Mesothelial cell of epicardium (in vitro differentiated cells): ENCODE measurements at regions not wholly inside any gene's neighbourhood (a gene's known extent, or its start where the extent isn't known, plus 50 kb on each side); places are given as distances from the start of the nearest gene placed in this dataset.

ENCODE experiments used
- DNase-seq, 2 experiments: peaks; one replicate each; pipeline ENCODE4 v3.0.0; 2021; ENCODE audit warnings: low spot score in 2 of 2; ENCODE audit not compliant: unreplicated experiment in 2 of 2
- H3K27ac Mint-ChIP-seq: 2 replicates; pipeline ENCODE4 v1.8.0; 2021; ENCODE audit warnings: mixed read lengths
- H3K27me3 Mint-ChIP-seq: 2 replicates; pipeline ENCODE4 v1.8.0; 2021; ENCODE audit warnings: low read depth, mixed read lengths
- H3K36me3 Mint-ChIP-seq: 2 replicates; pipeline ENCODE4 v1.8.0; 2021; ENCODE audit warnings: mixed read lengths
- H3K4me1 Mint-ChIP-seq: 2 replicates; pipeline ENCODE4 v1.8.0; 2021; ENCODE audit warnings: mixed read lengths
- H3K4me3 Mint-ChIP-seq: 2 replicates; pipeline ENCODE4 v1.8.0; 2021; ENCODE audit warnings: mild to moderate bottlenecking, moderate library complexity, mixed read lengths
- H3K9me3 Mint-ChIP-seq: 2 replicates; pipeline ENCODE4 v1.8.0; 2021; ENCODE audit warnings: mixed read lengths
- TF ChIP-seq, protein P1 (sequence below): fragments of 200-600 bp; sonication (generic); IDR thresholded peaks from one replicate; pipeline ENCODE4 v1.5.0; 2021; ENCODE audit warnings: antibody characterized with exemption; ENCODE audit not compliant: unreplicated experiment

DNA sequence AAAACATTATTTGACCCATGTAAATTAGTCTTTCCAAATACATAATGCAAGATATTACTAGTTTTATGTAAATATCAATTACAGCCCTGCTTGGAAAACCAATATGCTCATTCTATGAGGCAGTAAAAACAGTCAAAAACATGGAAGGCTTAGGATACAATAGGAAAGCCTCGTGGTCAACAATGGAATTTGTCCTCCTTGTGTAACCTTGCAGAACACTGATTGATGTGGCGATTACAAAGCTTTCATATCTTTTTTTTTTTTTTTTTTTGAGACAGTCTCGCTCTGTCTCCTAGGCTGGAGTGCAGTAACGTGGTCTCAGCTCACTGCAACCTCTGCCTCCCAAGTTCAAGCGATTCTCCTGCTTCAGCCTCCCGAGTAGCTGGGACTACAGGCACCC lies 157.3 kb upstream of the BET1 start:
- no peaks in the 10 kb centered on the region for H3K27me3 Mint-ChIP-seq
- DNase-seq = no peak
- H3K4me3 Mint-ChIP-seq = no peak overlapping the region
- no peak overlapping the region for H3K27ac Mint-ChIP-seq
- H3K36me3 Mint-ChIP-seq = no peaks in the 10 kb centered on the region
- no peaks in the 10 kb centered on the region for H3K4me1 Mint-ChIP-seq
- TF ChIP-seq, protein P1, sequence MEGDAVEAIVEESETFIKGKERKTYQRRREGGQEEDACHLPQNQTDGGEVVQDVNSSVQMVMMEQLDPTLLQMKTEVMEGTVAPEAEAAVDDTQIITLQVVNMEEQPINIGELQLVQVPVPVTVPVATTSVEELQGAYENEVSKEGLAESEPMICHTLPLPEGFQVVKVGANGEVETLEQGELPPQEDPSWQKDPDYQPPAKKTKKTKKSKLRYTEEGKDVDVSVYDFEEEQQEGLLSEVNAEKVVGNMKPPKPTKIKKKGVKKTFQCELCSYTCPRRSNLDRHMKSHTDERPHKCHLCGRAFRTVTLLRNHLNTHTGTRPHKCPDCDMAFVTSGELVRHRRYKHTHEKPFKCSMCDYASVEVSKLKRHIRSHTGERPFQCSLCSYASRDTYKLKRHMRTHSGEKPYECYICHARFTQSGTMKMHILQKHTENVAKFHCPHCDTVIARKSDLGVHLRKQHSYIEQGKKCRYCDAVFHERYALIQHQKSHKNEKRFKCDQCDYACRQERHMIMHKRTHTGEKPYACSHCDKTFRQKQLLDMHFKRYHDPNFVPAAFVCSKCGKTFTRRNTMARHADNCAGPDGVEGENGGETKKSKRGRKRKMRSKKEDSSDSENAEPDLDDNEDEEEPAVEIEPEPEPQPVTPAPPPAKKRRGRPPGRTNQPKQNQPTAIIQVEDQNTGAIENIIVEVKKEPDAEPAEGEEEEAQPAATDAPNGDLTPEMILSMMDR = no peak
- peaks cover 12% of the 10 kb centered on the region for H3K9me3 Mint-ChIP-seq

DNA sequence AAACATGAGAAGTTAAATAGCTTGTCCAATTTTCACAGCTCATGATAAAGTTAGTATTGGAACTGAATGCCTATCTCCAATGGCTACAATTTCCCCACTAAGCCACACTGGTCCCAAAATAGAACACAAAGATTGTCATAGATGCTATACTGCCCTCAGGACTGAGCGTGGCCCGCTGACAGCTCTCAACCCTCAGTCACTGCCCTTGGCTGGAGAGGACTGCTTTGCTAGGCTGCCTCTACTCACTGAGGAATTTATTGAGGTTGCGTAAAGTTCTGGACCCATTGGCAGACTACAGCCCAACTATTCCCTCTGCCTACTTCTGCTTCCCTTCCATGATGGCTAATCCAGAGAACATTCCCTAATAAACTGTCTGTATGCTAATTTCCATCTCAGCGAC lies 165.5 kb upstream of the BET1 start:
- TF ChIP-seq, protein P1 = no peak
- Mint-ChIP-seq H3K36me3 (no peaks in the 10 kb centered on the region), H3K4me3 (no peak overlapping the region), H3K27ac (no peak overlapping the region), H3K27me3 (no peaks in the 10 kb centered on the region), H3K9me3 (peaks cover 12% of the 10 kb centered on the region), H3K4me1 (no peaks in the 10 kb centered on the region)
- no peak for DNase-seq

DNA sequence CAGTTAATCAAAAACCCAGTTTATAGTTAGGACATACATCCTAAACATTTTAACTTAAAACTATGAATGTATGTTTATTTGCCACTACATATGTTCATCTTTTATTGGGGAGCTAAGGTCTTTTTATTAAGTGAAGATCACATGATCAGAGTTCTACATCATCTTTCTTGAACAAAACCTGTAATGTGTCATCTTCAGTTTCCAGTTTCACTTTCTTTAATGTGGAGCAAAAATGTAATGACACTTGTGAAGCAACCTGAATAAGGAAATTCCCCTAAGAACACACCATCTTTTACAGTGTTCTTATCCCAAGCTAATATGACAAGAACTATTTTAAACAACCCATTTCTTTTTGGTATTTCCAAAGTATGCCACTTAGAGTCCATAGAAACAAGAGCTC lies 166.7 kb upstream of the BET1 start:
- no peaks in the 10 kb centered on the region for H3K4me1 Mint-ChIP-seq
- no peak overlapping the region for H3K4me3 Mint-ChIP-seq
- no peak overlapping the region for H3K27ac Mint-ChIP-seq
- no peaks in the 10 kb centered on the region for H3K27me3 Mint-ChIP-seq
- peaks cover 5% of the 10 kb centered on the region for H3K9me3 Mint-ChIP-seq
- no peak for DNase-seq
- no peaks in the 10 kb centered on the region for H3K36me3 Mint-ChIP-seq
- TF ChIP-seq, protein P1 = no peak

DNA sequence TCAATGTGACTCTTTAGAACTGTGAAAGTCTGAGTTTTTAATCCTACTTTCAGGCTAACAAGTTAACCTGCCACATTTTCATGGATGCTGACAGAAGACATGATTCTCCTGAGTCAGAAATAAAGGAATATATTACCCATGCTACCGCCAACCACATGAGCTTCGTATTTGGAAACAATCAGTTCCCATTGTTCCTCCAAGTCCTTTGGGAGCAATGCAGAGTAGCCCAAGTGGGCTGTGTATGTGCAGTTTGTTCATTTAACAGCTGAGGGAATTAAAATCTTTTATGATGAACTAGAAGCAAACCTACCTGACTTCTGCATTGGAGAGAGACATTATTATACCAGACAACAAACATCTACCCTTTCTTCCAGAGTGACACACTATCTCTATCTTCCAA lies 169.3 kb upstream of the BET1 start:
- Mint-ChIP-seq H3K4me1 (peaks cover 5% of the 10 kb centered on the region), H3K27me3 (no peaks in the 10 kb centered on the region), H3K4me3 (no peak overlapping the region), H3K27ac (no peak overlapping the region), H3K36me3 (no peaks in the 10 kb centered on the region), H3K9me3 (no peaks in the 10 kb centered on the region)
- no peak for DNase-seq
- TF ChIP-seq, protein P1 = no peak

DNA sequence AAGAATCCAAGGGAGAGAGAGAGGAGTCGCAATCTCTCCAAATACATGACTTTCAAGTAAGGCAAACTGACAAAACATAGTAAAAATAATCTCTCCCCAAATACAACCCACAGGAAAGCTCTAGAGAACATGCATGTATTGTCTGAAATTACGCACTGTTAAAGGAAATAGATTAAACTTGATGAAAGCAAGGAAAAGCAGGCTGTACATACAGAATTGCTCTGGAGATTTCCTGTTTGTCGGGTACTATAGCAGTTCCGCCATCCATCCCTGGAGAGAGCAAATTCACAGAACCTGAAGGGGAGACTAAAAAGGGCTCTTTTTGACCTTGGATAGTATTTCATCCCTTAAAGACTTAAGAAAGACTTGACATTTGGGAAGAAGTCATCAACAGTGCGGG lies 170.2 kb upstream of the BET1 start:
- Mint-ChIP-seq H3K36me3 (no peaks in the 10 kb centered on the region), H3K4me3 (no peak overlapping the region), H3K27me3 (no peaks in the 10 kb centered on the region), H3K9me3 (peaks cover 3% of the 10 kb centered on the region), H3K4me1 (peaks cover 5% of the 10 kb centered on the region), H3K27ac (peak overlapping the region; percentile 37)
- TF ChIP-seq, protein P1 = no peak
- DNase-seq = no peak

DNA sequence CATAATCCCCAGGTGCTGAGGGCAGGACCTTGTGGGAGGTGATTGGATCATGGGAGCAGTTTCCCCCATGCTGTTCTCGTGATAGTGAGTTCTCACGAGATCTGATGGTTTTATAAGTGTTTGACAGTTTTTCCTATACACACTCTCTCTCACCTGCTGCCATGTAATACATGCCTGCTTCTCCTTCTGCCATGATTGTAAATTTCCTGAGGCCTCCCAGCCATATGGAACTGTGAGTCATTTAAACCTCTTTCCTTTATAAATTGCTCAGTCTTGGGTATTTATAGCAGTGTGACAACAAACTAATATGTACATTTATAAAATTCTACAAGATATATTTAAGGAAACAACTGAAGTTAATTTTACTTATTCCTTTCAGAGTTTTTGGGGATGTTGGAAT lies 170.8 kb upstream of the BET1 start:
- H3K4me1 Mint-ChIP-seq = peaks cover 5% of the 10 kb centered on the region
- TF ChIP-seq, protein P1 = no peak
- H3K27me3 Mint-ChIP-seq = no peaks in the 10 kb centered on the region
- H3K9me3 Mint-ChIP-seq = peaks cover 3% of the 10 kb centered on the region
- no peaks in the 10 kb centered on the region for H3K36me3 Mint-ChIP-seq
- no peak for DNase-seq
- H3K4me3 Mint-ChIP-seq = no peak overlapping the region
- H3K27ac Mint-ChIP-seq = peak overlapping the region; percentile 3
